HepG2 (cell line): ENCODE measurements at regions not wholly inside any gene's neighbourhood (a gene's known extent, or its start where the extent isn't known, plus 50 kb on each side); places are given as distances from the start of the nearest gene placed in this dataset.

Source experiments
- ATAC-seq: fragments of 200-7000 bp; cut with Tn5 transposase; 3 replicates; pipeline ENCODE4 v1.9.1; 2020; ENCODE audit warnings: mild to moderate bottlenecking, moderate library complexity
- BruUV-seq: library from RNA; stranded (reverse); fragments of 400-500 nt; replicated peaks from 2 replicates; lab custom pipeline; 2021; lab: Mats Ljungman, UMichigan
- CTCF ChIA-PET: fragments of 300-600 bp; formaldehyde crosslinking; extraction: SDS; loops from one replicate; lab custom pipeline; 2021; ENCODE audit warnings: low total read pairs, inconsistent platforms, low intra/inter-chr PET ratio; lab: Yijun Ruan, JAX
- POLR2A ChIA-PET: fragments of 350-600 bp; sonication (Branson Sonifier 250); formaldehyde crosslinking; loops from one replicate; lab custom pipeline; 2020; ENCODE audit warnings: antibody characterized with exemption, inconsistent platforms; lab: Yijun Ruan, JAX
- DNase-seq: peaks from one replicate; pipeline ENCODE4 v3.0.0-alpha.2; 2015; ENCODE audit warnings: low spot score
- FAIRE-seq: peaks from 3 replicates; lab custom pipeline; 2011; peaks lifted over from hg19 to GRCh38; lab: Jason Lieb, UNC
- H2AFZ ChIP-seq: one replicate; pipeline ENCODE4 v1.6.1; 2011; ENCODE audit warnings: low read length, inconsistent platforms
- H3K27ac ChIP-seq: fragments of 300-600 bp; 3 replicates; pipeline ENCODE4 v1.8.0; 2011; ENCODE audit warnings: mixed run types, mild to moderate bottlenecking, mixed read lengths, low read length, inconsistent platforms; ENCODE audit not compliant: insufficient read depth; ENCODE audit errors: extremely low read length
- H3K27me3 ChIP-seq, 2 experiments: fragments of 200-600 bp in 1 of 2; 2 replicates in 1 of 2; 3 replicates in 1 of 2; pipeline versions ENCODE4 v1.6.0 to v1.8.0; 2011; ENCODE audit warnings: low read length in 2 of 2, mild to moderate bottlenecking in 2 of 2, moderate library complexity in 2 of 2, inconsistent platforms in 1 of 2; ENCODE audit not compliant: insufficient read depth in 2 of 2, control insufficient read depth in 1 of 2
- H3K36me3 ChIP-seq, 2 experiments: fragments of 200-600 bp in 1 of 2; replicated peaks in 1 of 2; 2 replicates in 1 of 2; 3 replicates in 1 of 2; pipeline versions ENCODE4 v1.5.1 to v1.8.0; 2011; ENCODE audit warnings: low read length in 2 of 2, inconsistent platforms in 1 of 2; ENCODE audit not compliant: insufficient read depth in 2 of 2, control insufficient read depth in 1 of 2
- H3K4me1 ChIP-seq: 2 replicates; pipeline ENCODE4 v1.5.1; 2012; ENCODE audit warnings: low read length, inconsistent platforms; ENCODE audit not compliant: insufficient read depth
- H3K4me2 ChIP-seq: 2 replicates; pipeline ENCODE4 v1.6.0; 2011; ENCODE audit warnings: low read depth, low read length, inconsistent platforms
- H3K4me3 ChIP-seq, 3 experiments: fragments of 200-600 bp in 1 of 3; sonication (generic), shearing (Covaris generic) in 1 of 3; replicated peaks in 1 of 3; 2 replicates each; pipeline ENCODE4 v1.5.1; 2011 to 2016; ENCODE audit warnings: low read length in 3 of 3, inconsistent platforms in 2 of 3, low read depth in 2 of 3, mild to moderate bottlenecking in 2 of 3, control low read depth in 1 of 3, mixed read lengths in 1 of 3; ENCODE audit not compliant: insufficient read depth in 1 of 3
- H3K79me2 ChIP-seq: one replicate; pipeline ENCODE4 v1.6.1; 2011; ENCODE audit warnings: low read length, inconsistent platforms; ENCODE audit not compliant: insufficient read depth
- H3K9ac ChIP-seq: 2 replicates; pipeline ENCODE4 v1.6.0; 2011; ENCODE audit warnings: mild to moderate bottlenecking, low read depth, low read length, inconsistent platforms; ENCODE audit not compliant: insufficient read depth
- H3K9me3 ChIP-seq: 2 replicates; pipeline ENCODE4 v1.5.1; 2012; ENCODE audit warnings: mild to moderate bottlenecking, low read length
- H4K20me1 ChIP-seq: 2 replicates; pipeline ENCODE4 v1.6.0; 2011; ENCODE audit warnings: inconsistent platforms, mild to moderate bottlenecking, low read length, moderate library complexity; ENCODE audit not compliant: insufficient read depth
- ARID2 ChIP-seq: sonication (generic); formaldehyde crosslinking; IDR thresholded peaks from 2 replicates; pipeline ENCODE4 v1.8.1; 2022; ENCODE audit warnings: mild to moderate bottlenecking, missing genetic modification reagents, borderline replicate concordance
- DMAP1 ChIP-seq: IDR thresholded peaks from 2 replicates; pipeline ENCODE4 v1.6.1; 2016
- ESRRA ChIP-seq: sonication (generic); formaldehyde crosslinking; IDR thresholded peaks from 2 replicates; pipeline ENCODE4 v1.5.1; 2020; ENCODE audit warnings: mild to moderate bottlenecking, low read depth, missing genetic modification reagents
- ETV6 ChIP-seq: sonication (generic); formaldehyde crosslinking; conservative IDR thresholded peaks from 2 replicates; pipeline ENCODE4 v1.4.0; 2020; ENCODE audit warnings: missing genetic modification reagents
- KDM4B ChIP-seq: sonication (generic); formaldehyde crosslinking; IDR thresholded peaks from 2 replicates; pipeline ENCODE4 v1.4.0; 2020; ENCODE audit warnings: missing genetic modification reagents
- NPAS2 ChIP-seq: sonication (generic); formaldehyde crosslinking; IDR thresholded peaks from 2 replicates; pipeline ENCODE4 v1.8.0; 2022; ENCODE audit warnings: mild to moderate bottlenecking, missing genetic modification reagents, borderline replicate concordance
- REPIN1 ChIP-seq: sonication (generic); formaldehyde crosslinking; IDR thresholded peaks from 2 replicates; pipeline ENCODE4 v1.8.0; 2022; ENCODE audit warnings: missing genetic modification reagents, low read depth, mild to moderate bottlenecking, borderline replicate concordance
- ZNF282 ChIP-seq: fragments of 450-650 bp; IDR thresholded peaks from 2 replicates; pipeline ENCODE4 v1.6.1; 2018; ENCODE audit not compliant: partially characterized antibody
- WGBS: methylation state at CpG from one replicate; pipeline ENCODE4 v1.1.6; 2017; ENCODE audit warnings: low lambda C conversion rate; 5-methylcytosine and 5-hydroxymethylcytosine counted together
- in situ Hi-C: cut with HindIII; loops from 2 replicates; pipeline ENCODE4 v1.10.0; 2017; ENCODE audit warnings: low pct_unique_long_range_greater_than_20kb; ENCODE audit not compliant: extremely low pct_ligation_motif_present
- intact Hi-C: fragments of 100-400 bp; cut with micrococcal nuclease; formaldehyde crosslinking; loops from one replicate; pipeline ENCODE4 v1.10.0; 2022; ENCODE audit not compliant: unreplicated experiment
- TF ChIP-seq, protein P1 (sequence below): sonication (generic); formaldehyde crosslinking; IDR thresholded peaks from 2 replicates; pipeline ENCODE4 v1.9.0; 2021; ENCODE audit warnings: missing genetic modification reagents, borderline replicate concordance
- TF ChIP-seq, protein P2 (sequence below): sonication (generic); formaldehyde crosslinking; IDR thresholded peaks from 2 replicates; pipeline ENCODE4 v1.4.0; 2020; ENCODE audit warnings: missing genetic modification reagents
- TF ChIP-seq, protein P3 (sequence below): sonication (generic); formaldehyde crosslinking; IDR thresholded peaks from 2 replicates; pipeline ENCODE4 v1.4.0; 2020; ENCODE audit warnings: mild to moderate bottlenecking, missing genetic modification reagents

DNA sequence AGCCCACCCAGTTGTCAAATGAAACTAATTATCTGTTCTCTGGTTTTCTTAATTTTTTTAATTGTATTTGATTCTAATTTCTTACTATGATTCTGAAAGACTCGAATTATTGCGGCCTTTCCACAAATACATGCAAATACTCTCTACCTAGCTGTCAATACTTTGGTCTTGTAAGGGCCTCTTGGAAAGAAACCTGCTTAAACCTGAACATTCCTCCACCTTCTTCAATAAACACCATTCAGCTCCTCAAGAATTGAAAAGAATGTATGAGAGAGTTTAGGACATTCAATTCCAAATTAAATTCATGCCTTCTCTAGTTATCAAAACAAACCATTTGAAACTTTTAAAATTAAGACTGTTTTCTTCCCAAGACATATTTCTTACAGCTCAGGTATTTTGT, 385.9 kb upstream of the NOCT start:
- Histone ChIP-seq H3K4me2 (no peak overlapping the region), H3K27ac (no peak overlapping the region), H3K4me1 (no peaks in the 10 kb centered on the region), H3K79me2 (no peaks in the 10 kb centered on the region), H2AFZ (no peak overlapping the region), H3K4me3 (no peak overlapping the region), H3K27me3 (no peaks in the 10 kb centered on the region; a peak in 1 of 5 replicates), H3K9ac (no peak overlapping the region), H3K36me3 (no peaks in the 10 kb centered on the region), H3K9me3 (no peaks in the 10 kb centered on the region), H4K20me1 (no peaks in the 10 kb centered on the region)
- POLR2A ChIA-PET = no interaction called here
- no peak for ATAC-seq
- BruUV-seq = no TSS peak
- CTCF ChIA-PET = no interaction called here
- intact Hi-C loops = no loop called here
- no peak for DNase-seq
- in situ Hi-C loops = no loop called here
- 0% methylated on average over 2 of the region's 2 CpGs for WGBS
- TF ChIP-seq KDM4B (CRISPR knock-in tag) = no peak
- FAIRE-seq = no peak

DNA sequence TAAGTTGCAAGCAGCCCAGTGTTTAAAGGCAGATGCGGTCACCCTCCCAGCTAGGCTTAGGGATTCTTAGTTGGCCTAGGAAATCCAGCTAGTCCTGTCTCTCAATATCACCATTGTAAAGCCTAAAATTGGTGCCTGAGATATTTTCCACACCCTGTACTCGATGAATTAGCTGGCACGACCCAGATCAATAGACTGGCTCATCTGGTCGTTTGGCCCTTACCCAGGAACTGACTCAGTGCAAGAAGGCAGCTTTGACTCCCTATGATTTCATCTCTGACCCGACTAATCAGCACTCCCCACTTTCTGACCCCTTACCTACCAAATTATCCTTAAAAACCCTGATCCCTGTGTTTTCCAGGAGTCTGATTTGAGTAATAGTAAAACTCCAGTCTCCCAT, 384.9 kb upstream of the SLC7A11 start:
- ChIA-PET POLR2A (no interaction called here), CTCF (no interaction called here)
- in situ Hi-C loops = no loop called here
- 11% methylated on average over 4 of the region's 5 CpGs for WGBS
- FAIRE-seq (no peak), ATAC-seq (no peak), DNase-seq (no peak)
- Histone ChIP-seq H3K4me1 (no peaks in the 10 kb centered on the region), H3K9ac (no peak overlapping the region), H3K79me2 (no peaks in the 10 kb centered on the region), H3K27me3 (no peaks in the 10 kb centered on the region; a peak in 1 of 5 replicates), H2AFZ (no peak overlapping the region), H3K4me2 (no peak overlapping the region), H3K27ac (no peak overlapping the region), H3K9me3 (no peaks in the 10 kb centered on the region), H3K36me3 (no peaks in the 10 kb centered on the region), H4K20me1 (no peaks in the 10 kb centered on the region), H3K4me3 (no peak overlapping the region)
- intact Hi-C loops = no loop called here
- BruUV-seq = no TSS peak
- TF ChIP-seq DMAP1 (CRISPR knock-in tag) (no peak), NPAS2 (CRISPR knock-in tag) (no peak), REPIN1 (CRISPR knock-in tag) (no peak), ARID2 (CRISPR knock-in tag) (no peak), ESRRA (CRISPR knock-in tag) (no peak), ZNF282 (no peak), ETV6 (CRISPR knock-in tag) (no peak)
- TF ChIP-seq, protein P1, sequence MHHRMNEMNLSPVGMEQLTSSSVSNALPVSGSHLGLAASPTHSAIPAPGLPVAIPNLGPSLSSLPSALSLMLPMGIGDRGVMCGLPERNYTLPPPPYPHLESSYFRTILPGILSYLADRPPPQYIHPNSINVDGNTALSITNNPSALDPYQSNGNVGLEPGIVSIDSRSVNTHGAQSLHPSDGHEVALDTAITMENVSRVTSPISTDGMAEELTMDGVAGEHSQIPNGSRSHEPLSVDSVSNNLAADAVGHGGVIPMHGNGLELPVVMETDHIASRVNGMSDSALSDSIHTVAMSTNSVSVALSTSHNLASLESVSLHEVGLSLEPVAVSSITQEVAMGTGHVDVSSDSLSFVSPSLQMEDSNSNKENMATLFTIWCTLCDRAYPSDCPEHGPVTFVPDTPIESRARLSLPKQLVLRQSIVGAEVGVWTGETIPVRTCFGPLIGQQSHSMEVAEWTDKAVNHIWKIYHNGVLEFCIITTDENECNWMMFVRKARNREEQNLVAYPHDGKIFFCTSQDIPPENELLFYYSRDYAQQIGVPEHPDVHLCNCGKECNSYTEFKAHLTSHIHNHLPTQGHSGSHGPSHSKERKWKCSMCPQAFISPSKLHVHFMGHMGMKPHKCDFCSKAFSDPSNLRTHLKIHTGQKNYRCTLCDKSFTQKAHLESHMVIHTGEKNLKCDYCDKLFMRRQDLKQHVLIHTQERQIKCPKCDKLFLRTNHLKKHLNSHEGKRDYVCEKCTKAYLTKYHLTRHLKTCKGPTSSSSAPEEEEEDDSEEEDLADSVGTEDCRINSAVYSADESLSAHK (CRISPR knock-in tag) = no peak
- TF ChIP-seq, protein P2, sequence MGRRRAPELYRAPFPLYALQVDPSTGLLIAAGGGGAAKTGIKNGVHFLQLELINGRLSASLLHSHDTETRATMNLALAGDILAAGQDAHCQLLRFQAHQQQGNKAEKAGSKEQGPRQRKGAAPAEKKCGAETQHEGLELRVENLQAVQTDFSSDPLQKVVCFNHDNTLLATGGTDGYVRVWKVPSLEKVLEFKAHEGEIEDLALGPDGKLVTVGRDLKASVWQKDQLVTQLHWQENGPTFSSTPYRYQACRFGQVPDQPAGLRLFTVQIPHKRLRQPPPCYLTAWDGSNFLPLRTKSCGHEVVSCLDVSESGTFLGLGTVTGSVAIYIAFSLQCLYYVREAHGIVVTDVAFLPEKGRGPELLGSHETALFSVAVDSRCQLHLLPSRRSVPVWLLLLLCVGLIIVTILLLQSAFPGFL (CRISPR knock-in tag) = no peak
- TF ChIP-seq, protein P3, sequence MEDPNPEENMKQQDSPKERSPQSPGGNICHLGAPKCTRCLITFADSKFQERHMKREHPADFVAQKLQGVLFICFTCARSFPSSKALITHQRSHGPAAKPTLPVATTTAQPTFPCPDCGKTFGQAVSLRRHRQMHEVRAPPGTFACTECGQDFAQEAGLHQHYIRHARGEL = no peak
